PC-3 (cell line): ENCODE measurements at regions not wholly inside any gene's neighbourhood (a gene's known extent, or its start where the extent isn't known, plus 50 kb on each side); places are given as distances from the start of the nearest gene placed in this dataset.

ENCODE experiments used
- CTCF ChIP-seq: fragments of 300-600 bp; sonication (generic); conservative IDR thresholded peaks from 2 replicates; pipeline ENCODE4 v1.5.1; 2017; ENCODE audit warnings: antibody characterized with exemption, low read depth, mild to moderate bottlenecking, low read length
- EZH2 ChIP-seq: fragments of 300-600 bp; sonication (generic); IDR thresholded peaks from one replicate; pipeline ENCODE4 v1.6.1; 2017; ENCODE audit warnings: antibody characterized with exemption, mild to moderate bottlenecking, low read length; ENCODE audit not compliant: unreplicated experiment
- EZH2phosphoT487 ChIP-seq: fragments of 300-600 bp; sonication (generic); IDR thresholded peaks from 2 replicates; pipeline ENCODE4 v1.6.1; 2018; ENCODE audit warnings: mild to moderate bottlenecking, antibody characterized with exemption, low read length, borderline replicate concordance

GRCh38 chr9:81028504-81028903, 660.8 kb downstream of the TLE1 start:
- TF ChIP-seq CTCF (no peak), EZH2 (no peak), EZH2phosphoT487 (no peak)
